Ammon's horn (tissue), 1 donor: ENCODE measurements at regions not wholly inside any gene's neighbourhood (a gene's known extent, or its start where the extent isn't known, plus 50 kb on each side); places are given as distances from the start of the nearest gene placed in this dataset.

Experiments used
- DNase-seq: peaks from one replicate; pipeline ENCODE4 v3.0.0-alpha.2; 2016; ENCODE audit warnings: low spot score

DNA sequence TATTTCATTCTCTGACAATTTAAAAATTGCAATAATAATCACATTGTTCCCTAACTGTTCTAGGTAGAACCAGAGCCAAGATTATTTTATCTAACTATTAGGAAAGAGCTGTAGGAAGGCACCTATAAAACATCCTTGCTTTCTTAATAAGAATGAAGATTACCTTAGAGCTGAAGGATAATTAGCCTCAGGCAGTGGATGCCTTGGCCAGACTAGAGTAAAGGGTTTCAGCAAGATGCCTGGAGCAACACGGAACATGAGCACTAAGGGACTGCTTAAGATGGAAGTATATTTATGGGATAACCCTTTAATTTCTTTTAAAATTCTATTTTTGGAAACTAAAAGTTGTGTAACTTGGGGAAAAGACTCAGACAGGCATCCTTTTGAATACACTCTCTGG, 456.6 kb upstream of the RBMS3 start:
- DNase-seq = no peak

DNA sequence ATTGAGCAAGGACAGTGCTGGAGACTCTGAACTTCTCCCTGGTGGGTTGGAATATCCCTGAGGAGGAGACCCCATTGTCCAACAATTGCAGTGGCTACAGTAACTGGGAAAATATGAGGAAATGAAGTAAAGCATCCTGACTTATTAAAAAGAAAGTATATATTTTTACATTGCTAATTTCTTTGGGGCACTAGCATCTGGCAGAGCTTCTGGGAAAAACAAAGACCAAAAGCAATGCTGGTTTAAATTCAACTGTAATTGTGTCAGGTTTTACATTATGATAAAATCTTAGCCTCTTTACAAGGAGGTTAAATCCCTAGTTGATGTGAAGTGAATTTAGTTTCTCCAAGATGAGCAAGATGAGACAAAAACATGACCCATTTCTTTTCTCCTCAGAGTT, 454.0 kb upstream of the RBMS3 start:
- DNase-seq = no peak

DNA sequence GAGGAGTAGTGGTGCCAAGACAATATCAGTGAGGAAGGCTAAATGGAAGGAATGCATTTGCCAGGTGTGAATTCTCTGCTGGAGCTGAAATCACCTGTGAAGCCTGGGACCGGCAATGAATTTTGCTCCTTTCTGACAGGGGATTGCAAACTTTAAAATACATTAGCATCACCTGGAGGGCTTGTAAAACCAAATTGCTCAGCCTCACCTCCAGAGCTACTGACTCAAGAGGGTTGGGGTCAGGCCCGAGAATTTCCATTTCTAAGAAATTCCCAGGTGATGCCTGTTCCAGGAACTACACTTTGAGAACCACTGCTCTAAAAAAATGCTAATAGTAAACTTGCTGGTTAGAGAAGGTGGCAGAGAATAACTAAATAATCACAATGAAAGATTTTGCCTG, 445.6 kb upstream of the RBMS3 start:
- DNase-seq = no peak

DNA sequence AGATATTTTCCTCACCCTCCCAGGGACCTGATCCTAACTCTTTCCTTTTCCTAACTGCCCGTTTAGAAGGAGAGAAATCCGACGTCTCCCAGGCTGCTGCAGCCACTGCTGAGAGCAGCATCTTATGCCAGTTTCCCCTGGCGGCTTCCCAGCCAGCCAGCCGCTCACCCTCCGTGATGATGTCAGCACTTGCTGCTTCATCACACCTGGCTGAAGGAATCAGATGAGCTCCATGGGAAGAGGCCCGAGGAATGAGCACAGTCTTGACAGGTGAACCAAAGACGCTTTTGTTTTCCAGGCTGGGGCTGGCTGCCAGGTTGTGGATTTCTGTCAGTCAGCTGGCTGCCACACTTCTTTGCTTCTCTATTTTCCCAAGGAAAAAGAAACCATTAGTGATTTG, 445.1 kb upstream of the RBMS3 start:
- peak; percentile 21 for DNase-seq

DNA sequence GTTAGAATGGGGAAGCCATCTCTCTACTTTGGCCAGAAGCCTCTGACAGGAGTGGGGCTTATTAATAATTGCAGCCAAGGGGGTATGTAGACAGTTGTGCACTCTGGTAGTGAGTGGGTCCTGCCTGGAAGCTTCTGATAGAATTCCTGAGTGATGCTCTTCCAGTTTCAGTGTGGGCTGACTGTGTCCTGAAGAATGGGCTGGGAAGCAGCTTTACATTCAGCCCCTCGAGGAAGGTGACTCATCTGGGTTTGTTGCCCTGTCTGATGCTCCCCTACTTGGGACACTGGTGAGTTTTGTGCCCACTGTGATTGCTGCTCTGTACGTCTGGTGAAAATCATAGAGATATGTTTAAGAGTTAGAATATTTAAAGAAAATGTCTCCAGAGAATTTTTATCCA, 444.7 kb upstream of the RBMS3 start:
- DNase-seq = no peak

DNA sequence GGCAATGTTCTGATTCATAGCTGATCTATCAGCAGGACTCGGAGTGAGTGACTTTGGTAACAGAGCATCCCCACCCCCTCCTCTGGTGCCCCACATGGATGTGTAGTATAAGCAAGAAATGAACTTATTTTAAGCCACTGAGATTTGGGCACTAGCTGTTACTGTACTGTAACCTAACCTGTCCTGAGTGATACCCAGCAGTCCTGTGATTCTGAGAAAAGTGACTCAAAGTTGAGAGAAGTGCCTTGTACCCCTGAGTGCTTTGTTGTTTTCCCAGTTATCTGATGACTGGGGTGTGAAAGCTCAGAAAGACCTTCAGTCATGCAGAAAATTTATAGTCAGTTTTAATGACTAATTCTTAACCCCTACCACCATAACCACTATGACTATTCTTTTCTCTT, 439.9 kb upstream of the RBMS3 start:
- DNase-seq = no peak

DNA sequence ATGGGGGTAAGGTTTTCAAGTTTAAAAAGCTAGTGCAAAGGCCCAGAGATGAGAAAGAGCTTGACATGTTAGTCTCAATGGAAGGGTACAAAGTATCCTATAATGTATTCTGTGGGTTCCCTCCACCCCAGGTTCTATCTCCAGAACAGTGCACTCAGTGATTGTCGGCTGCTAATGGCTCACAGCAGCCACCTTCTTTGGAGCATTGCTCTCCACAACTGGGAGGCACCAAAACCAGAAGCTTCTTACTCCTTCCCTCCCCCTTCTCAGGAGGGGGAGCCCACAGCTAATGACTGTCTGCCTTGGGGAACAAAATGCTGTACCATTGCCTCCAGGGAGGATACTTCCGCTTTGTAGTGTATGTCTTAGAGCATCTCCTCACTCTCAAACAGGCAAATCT, 439.4 kb upstream of the RBMS3 start:
- no peak for DNase-seq

DNA sequence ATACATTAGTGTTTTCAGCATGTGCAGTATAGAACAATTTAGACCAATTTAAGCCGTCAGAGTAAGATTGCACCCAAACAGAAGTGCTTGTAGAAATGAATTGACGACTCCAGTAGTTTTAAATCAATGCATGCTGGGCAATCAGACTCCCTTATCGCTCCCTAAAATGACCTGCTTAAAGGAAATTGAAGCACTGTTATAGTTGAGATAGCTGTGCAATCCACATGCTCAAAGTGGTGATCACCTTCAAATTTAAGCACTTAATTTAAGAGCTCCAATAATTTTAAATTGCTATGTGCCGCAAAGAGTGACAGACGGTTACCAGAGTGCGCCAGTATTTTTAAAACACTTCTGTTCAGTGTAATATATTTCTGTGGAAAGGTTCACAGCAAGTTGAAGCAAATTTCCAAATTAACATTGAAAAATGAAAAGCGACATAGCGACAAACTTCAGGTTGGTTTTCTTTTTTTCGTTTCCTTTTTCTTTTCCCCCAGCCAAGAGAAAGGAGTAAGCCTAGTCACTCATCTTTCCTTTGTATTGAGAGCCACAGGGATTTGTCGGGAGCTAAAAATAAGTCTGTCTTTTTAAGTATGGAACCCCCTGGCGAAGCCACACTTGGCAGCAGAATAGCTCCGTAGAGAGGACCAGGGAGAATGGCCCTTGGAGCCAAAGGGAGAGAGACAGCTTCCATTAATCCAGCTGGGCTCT, 436.4 kb upstream of the RBMS3 start:
- no peak for DNase-seq

DNA sequence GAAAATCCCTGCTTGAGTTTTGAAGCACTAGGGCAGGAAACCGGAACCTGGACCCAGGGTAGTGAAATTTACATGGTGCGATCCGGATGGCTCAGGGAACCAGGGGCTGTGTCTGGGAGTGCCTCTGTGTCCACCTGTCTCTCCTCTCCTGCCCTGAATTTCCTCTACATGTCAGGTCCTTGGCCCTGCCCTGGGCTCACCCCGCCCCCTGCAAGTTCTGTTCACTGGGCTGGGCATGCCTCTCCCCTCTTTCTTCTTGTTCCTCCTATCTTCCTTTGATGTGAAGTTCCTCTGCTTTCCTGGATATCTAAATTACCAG, 435.9 kb upstream of the RBMS3 start:
- DNase-seq = no peak

DNA sequence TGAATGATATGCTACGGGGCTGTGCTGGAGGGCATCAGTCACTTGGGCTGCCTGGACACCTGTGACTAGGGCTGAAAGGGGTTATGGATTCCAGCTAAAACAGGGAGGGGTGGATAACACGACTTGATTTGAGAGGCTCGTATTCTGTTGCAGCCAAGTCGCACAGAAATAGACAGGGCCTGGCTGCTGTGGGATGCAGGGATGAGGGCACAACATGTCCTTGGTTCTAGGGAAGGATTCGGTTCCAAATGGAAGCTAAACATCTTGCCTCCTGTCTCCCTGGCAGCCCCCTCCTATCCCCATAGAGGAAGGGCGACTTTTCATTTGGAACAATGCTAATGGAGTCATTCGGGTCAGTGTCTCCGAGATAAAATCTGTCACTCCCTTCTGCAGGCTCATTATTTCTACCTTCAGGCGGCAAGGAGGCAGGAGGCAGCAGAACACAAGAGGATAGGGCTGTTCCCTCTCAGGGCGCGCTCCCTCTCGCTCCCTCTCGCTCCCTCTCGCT, 433.8 kb upstream of the RBMS3 start:
- DNase-seq = no peak

DNA sequence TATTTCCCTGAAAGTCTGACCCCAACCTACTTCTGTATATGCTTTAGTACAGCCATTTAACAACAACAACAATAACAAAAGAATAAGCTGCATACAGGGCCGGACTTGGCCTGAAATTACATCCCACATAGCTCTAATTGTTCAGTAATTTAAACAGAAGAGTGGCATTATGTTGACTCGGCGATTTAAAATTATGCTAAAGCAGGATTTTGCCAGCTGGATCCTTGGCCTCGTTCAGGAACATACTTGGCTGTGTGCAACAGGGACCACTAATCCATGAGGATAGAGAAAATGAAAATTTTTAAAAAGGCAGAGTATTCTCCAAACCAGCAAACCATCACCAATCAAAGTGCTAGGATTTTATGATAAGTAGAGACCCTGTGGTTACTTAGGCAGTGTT, 433.1 kb upstream of the RBMS3 start:
- no peak for DNase-seq

DNA sequence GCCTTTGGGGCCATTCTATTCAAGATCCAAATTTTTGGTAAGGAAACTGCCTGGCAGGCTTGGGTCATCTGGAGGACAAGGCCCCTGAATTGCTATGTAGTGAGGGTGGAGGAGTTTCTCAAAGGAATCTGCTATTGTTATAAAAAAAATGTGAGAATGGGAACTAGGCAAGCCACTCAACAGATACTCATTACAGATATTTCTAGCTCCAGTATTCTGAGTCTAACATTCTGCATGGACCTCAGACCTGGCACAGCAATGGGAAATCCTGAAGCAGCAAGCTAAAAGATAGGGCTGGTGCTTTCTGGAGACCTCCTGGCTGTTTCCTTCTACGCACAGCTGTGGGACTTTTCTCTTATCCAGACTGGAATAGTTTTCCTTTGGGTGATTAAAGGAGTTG, 430.7 kb upstream of the RBMS3 start:
- DNase-seq = no peak

DNA sequence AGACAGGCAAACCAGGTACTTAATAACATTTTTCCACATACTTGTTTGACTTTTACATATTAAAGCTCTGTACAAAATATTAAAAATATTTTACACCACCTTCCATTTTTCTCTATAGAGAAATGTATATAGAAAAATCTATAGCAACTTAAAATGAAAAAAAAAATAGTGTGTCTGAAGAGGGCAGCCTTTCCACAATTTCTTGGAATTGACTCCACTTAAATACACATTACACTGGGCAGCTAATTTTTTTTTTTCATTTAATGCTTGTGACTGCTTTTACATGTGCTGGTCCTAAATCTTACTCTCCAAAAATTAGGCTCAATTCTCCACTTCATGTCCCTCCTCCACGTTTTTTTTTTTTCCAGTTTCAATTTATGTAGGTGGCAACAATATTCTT, 427.0 kb upstream of the RBMS3 start:
- DNase-seq = no peak

DNA sequence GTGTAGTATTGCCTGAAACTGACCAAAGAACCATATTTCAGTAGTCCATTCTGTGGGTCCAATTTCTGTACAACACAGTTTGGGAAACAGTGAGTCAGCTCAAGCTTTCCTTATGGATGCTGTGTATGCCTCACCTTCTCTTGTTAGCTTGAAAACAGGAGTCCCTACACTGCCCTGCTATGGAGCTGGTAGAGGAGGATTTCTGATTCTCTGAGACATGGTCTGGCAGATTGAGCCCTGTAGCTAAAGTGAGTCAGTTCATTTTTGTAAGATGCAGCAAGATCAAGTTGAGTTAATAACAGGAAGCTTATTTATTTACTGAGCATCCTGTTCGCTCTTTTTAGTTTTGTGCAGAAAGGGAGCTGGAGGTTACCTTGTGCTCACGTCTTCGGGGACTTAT, 424.1 kb upstream of the RBMS3 start:
- DNase-seq = no peak

DNA sequence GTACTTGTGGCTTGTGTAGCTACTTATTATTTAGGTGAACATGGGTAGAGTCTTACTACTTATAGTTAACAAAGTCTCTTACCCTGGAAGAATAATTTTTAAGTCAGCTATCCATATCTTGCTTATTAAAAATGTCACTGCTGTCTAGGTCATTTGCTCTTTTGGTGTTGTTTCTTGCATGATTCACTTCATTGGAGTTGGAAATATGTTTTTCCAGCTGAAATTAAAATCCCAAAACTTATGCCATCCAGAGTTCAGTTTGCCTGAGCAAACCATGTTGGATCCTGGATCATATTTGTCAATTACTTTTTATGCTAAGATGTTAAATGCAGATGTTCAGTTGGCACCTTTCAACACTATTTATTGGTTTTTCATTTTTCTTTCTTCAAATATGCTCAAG, 421.0 kb upstream of the RBMS3 start:
- DNase-seq = no peak

DNA sequence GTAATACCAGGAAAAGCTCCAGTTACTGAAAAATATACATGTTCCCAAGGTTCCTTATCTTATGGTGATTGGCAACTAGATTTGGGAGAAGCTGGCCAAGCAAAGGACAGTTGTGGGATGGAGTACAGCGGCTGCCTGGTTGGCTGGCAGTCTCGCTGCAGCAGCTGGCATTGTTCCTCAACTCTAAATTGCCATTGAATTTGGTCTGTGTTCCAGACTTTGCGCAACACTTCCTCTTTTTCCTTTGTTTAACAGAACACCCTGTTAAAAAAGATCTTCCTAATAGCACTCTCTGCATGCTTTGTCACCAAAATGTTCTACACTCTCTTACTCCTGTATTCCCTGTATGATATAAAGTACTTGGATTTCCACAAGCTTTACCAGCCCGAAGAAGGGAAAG, 420.6 kb upstream of the RBMS3 start:
- peak; percentile 79 for DNase-seq

DNA sequence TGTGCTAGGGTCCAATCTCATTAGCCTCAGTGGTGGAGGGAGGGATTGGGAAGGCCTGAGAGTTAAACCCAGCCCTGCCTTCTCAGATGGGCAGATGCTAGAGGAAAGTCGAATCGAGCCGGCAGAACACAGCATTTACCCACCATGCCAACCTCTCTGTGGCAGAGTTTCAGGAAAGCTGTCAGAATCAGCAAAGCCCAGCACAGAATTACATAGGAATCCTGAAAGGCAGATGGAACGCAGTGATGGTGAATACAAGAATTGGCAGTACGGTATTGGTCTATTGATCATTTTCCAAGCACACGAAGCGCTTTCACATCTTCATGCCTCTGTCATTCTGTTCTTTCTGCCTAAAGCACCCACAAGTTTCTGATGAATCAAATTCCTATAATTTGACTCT, 417.7 kb upstream of the RBMS3 start:
- peak; percentile 60 for DNase-seq

DNA sequence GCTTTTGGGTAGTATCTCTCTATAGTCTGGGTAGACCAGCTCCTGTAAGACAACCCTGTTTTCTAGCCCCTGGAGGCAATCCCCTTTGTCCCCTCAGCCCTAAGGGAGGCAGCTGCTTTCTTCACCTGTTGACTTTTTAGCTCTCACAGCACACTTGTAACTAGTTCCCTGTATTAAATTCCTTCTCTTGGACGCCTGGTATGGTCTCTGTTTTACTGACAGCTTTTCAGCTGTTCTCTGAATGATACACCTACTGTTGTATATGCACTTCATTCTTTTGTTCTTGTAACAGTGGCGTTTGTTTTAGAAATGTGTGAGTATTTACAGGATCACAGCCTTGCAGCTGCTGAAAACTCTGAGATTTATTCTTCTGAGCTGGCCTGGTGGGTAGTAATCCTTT, 413.0 kb upstream of the RBMS3 start:
- DNase-seq = no peak

DNA sequence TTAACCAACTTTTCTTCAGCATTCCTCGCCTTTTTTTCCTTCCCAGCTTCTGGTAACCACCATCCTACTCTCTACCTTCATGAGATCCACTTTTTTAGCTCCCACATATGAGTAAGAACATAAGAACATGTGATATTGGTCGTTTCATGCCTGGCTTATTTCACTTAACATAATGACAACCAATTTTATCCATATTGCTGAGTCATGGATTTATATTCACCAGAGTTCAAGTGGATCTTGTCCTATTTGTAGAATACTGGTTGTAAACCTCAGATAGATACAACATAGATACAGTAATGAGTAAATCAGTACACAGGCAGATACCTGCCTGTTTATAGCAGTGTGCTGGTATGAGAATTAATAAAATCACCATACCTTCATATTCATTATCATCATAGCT, 412.0 kb upstream of the RBMS3 start:
- DNase-seq = no peak

DNA sequence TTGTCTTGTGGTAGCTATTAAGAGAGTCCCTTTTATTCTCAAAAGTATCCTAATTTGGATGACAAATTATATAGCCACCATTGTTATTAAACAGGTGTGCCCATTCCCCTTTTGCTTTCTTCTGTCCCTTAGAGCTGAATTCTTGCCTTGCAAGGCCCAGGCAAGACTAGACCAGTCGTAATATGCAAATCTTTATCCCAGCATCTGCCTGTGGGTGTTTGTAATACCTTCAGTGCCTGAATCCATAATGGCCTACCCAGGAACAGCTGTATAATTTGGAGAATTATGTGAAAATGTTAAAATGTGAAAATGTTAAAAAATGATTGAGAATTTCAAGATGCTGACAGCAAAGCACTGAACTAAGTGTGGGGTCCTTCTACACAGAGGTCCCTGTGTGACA, 403.0 kb upstream of the RBMS3 start:
- DNase-seq = no peak

DNA sequence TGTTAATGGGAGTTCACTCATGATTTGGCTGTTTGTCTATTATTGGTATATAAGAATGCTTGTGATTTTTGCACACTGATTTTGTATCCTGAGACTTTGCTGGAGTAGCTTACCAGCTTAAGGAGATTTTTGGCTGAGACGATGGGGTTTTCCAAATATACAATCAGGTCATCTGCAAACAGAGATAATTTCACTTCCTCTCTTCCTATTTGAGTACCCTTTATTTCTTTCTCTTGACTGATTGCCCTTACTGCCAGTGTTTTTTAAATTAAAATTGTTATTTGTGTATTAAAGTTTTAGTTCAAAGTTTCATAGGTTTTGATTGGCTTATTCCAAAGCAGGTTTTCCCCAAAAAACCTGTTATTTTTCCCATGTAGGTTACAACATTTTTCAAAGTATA, 390.5 kb upstream of the RBMS3 start:
- no peak for DNase-seq

DNA sequence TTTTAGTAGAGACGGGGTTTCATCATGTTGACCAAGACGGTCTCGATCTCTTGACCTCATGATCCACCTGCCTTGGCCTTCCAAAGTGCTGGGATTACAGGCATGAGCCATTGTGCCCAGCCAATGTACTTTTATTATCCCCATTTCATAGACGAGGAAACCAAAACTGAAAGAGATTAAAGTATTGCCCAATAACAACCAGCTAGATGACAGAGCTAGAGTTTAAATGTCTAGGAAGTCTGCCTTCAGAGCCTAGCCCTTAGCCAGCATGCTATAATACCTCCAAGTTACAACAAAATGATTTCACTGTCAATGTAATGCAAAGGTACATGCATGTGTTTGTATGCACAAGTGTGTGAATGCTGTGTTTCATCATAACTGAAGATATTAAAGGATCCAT, 389.4 kb upstream of the RBMS3 start:
- no peak for DNase-seq

DNA sequence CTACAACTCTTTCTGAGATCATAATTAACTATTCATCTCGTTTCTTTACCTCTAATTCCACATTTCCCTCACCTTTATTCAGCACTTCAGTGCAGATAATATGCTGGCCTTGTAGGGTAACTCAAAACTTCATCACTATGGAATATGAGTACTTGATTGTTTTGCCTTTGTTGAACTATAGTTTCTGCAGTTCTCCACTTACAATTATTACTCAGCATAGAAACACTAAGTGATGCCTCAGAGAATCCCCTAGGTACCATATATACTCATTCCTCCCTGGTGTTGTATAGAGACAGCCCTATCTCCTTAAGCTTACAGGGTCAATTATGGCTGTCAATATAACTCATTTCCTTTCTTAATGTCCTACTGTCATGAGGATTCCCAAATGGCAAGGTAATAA, 380.6 kb upstream of the RBMS3 start:
- no peak for DNase-seq

DNA sequence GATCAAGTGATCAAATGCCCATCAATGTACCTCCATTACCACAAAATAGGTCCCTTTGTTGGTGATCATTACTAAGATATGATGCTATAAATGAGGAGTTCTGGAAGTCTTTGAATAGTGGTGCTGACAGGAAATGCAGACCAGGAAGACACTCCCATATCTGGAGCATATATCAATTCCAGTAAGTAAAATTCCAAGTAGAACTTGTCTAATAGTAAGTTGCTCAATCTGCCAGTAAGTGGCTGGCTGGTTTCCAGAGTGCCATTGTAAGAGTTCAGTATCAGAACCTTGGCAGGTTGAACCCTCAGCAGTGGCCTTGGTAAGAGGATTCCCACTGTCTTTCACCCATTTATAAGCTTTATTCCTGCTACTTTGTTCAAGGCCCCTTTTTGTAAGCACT, 379.9 kb upstream of the RBMS3 start:
- no peak for DNase-seq

DNA sequence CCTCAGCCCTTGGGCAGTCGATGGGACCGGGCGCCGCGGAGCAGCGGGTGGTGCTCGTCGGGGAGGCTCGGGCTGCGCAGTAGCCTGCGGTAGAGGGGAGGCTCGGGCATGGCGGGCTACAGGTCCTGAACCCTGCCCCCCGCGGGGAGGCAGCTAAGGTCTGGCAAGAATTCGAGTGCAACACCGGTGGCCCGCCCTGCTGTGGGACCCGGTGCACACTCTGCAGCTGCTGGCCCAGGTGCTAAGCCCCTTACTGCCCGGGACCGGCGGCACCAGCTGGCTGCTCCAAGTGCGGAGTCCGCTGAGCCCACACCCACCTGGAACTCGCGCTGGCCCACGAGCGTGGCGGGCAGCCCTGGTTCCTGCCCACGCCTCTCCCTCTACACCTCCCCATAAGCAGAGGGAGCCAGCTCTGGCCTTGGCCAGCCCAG, 377.7 kb upstream of the RBMS3 start:
- no peak for DNase-seq
